Keratinocyte (primary cell): ENCODE measurements at regions not wholly inside any gene's neighbourhood (a gene's known extent, or its start where the extent isn't known, plus 50 kb on each side); places are given as distances from the start of the nearest gene placed in this dataset.

ENCODE experiments used
- DNase-seq: peaks from one replicate; pipeline ENCODE4 v3.0.0-alpha.2; 2011; ENCODE audit warnings: low read depth, missing footprints, low spot score
- FAIRE-seq: peaks from 2 replicates; lab custom pipeline; 2011; peaks lifted over from hg19 to GRCh38; lab: Jason Lieb, UNC
- H2AFZ ChIP-seq: 2 replicates; pipeline ENCODE4 v1.6.0; 2012; ENCODE audit warnings: low read length, control low read depth, inconsistent platforms; ENCODE audit not compliant: control insufficient read depth
- H3K27ac ChIP-seq: 2 replicates; pipeline ENCODE4 v1.5.1; 2011; ENCODE audit warnings: low read length; ENCODE audit not compliant: control insufficient read depth, insufficient read depth
- H3K27me3 ChIP-seq: 3 replicates; pipeline ENCODE4 v1.6.0; 2011; ENCODE audit warnings: low read length; ENCODE audit not compliant: control insufficient read depth, insufficient read depth; ENCODE audit errors: extremely low read depth
- H3K36me3 ChIP-seq, 2 experiments: 2 replicates in 1 of 2; 3 replicates in 1 of 2; pipeline ENCODE4 v1.5.1; 2011; ENCODE audit warnings: low read length in 2 of 2, mild to moderate bottlenecking in 1 of 2; ENCODE audit not compliant: control insufficient read depth in 2 of 2, insufficient read depth in 2 of 2; ENCODE audit errors: extremely low read depth in 1 of 2
- H3K4me1 ChIP-seq: 3 replicates; pipeline ENCODE4 v1.5.1; 2011; ENCODE audit warnings: low read length; ENCODE audit not compliant: control insufficient read depth, insufficient read depth; ENCODE audit errors: extremely low read depth
- H3K4me2 ChIP-seq: 3 replicates; pipeline ENCODE4 v1.6.0; 2011; ENCODE audit warnings: low read depth, low read length; ENCODE audit not compliant: control insufficient read depth, insufficient read depth; ENCODE audit errors: extremely low read depth
- H3K4me3 ChIP-seq, 3 experiments: fragments of 200-600 bp in 1 of 3; sonication (generic) in 1 of 3; 2 replicates in 2 of 3; 3 replicates in 1 of 3; pipeline ENCODE4 v1.5.1; 2011 to 2016; ENCODE audit warnings: low read length in 3 of 3, mild to moderate bottlenecking in 3 of 3, control low read depth in 2 of 3, inconsistent platforms in 1 of 3, low read depth in 1 of 3, mixed read lengths in 1 of 3, mixed run types in 1 of 3, moderate library complexity in 1 of 3; ENCODE audit not compliant: control insufficient read depth in 2 of 3, insufficient read depth in 2 of 3; ENCODE audit errors: extremely low read depth in 1 of 3
- H3K79me2 ChIP-seq: 2 replicates; pipeline ENCODE4 v1.6.0; 2012; ENCODE audit warnings: low read length; ENCODE audit not compliant: control insufficient read depth, insufficient read depth
- H3K9ac ChIP-seq: 3 replicates; pipeline ENCODE4 v1.6.0; 2011; ENCODE audit warnings: low read length; ENCODE audit not compliant: control insufficient read depth, insufficient read depth; ENCODE audit errors: extremely low read depth
- H3K9me1 ChIP-seq: 3 replicates; pipeline ENCODE4 v1.6.0; 2011; ENCODE audit warnings: low read length; ENCODE audit not compliant: control insufficient read depth, insufficient read depth; ENCODE audit errors: extremely low read depth
- H3K9me3 ChIP-seq: 2 replicates; pipeline ENCODE4 v1.5.1; 2012; ENCODE audit warnings: low read depth, low read length; ENCODE audit not compliant: control insufficient read depth
- H4K20me1 ChIP-seq: 3 replicates; pipeline ENCODE4 v1.6.0; 2011; ENCODE audit warnings: low read length; ENCODE audit not compliant: control insufficient read depth, insufficient read depth; ENCODE audit errors: extremely low read depth
- EZH2 ChIP-seq: IDR thresholded peaks from one replicate; pipeline ENCODE4 v1.6.1; 2012; ENCODE audit warnings: inconsistent platforms, mild to moderate bottlenecking, low read length, moderate library complexity
- dilution Hi-C: fragments of 300-500 bp; cut with MboI; formaldehyde crosslinking; loops from one replicate; pipeline ENCODE4 v1.7.0; 2020; ENCODE audit warnings: low sequenced_read_pairs; ENCODE audit not compliant: extremely low pct_ligation_motif_present
- TF ChIP-seq, protein P1 (sequence below), 3 experiments: IDR thresholded peaks in 1 of 3; conservative IDR thresholded peaks in 1 of 3; optimal IDR thresholded peaks in 1 of 3; 2 replicates in 2 of 3; 3 replicates in 1 of 3; pipeline versions ENCODE3 to v1.5.1; 2011; ENCODE audit warnings: low read length in 3 of 3, mild to moderate bottlenecking in 3 of 3, moderate library complexity in 2 of 3, control low read depth in 1 of 3, inconsistent platforms in 1 of 3; ENCODE audit not compliant: insufficient read depth in 2 of 3; ENCODE audit errors: extremely low read depth in 1 of 3

DNA sequence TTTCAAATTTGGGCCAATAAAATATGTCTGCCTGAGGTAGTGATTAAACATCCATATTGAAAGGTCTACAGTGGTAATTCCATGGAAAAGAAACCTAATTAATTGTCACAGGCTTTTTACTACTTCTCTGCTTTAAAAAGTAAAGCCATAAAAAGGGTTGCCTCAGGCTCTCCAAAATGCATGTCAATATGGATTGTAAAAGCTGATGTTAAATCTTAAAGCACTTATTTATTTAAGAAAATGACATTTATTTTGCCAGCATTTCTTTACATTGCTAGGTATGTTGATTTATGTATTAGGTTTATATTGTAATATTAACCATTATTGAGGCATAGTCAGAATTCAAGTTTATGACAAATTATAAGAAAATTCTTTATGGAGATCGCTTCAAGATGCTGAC lies 133.2 kb downstream of the OPN5 start:
- Histone ChIP-seq H3K4me1 (no peaks in the 10 kb centered on the region), H3K9ac (no peak overlapping the region), H3K27me3 (no peaks in the 10 kb centered on the region), H3K36me3 (no peaks in the 10 kb centered on the region), H3K9me1 (no peaks in the 10 kb centered on the region), H3K27ac (no peak overlapping the region), H3K9me3 (no peaks in the 10 kb centered on the region), H3K4me2 (no peak overlapping the region), H3K4me3 (no peak overlapping the region), H4K20me1 (no peaks in the 10 kb centered on the region), H2AFZ (no peak overlapping the region), H3K79me2 (no peaks in the 10 kb centered on the region)
- FAIRE-seq (no peak), DNase-seq (no peak)
- no peak for TF ChIP-seq EZH2
- dilution Hi-C loops, result no loop called here

DNA sequence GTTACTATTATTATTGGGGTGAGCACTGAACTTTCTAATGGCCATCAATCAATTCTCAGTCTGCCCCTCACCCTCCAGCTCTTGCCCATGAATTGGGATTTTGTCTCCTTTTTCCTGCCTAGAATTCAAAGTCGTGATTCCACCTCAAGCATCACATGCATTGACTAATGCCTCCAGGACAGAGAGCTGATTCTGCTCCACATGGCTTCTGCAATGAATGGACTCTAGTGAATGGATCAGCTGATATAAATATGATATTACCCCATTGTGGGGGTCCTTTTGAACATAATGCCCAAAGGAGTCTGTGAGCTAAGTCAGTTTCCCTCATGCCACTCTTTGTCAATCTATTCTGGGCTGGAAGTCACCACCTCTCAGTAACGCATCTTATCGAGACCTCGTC lies 126.4 kb downstream of the OPN5 start:
- no peak overlapping the region for H2AFZ ChIP-seq
- no peaks in the 10 kb centered on the region for H3K79me2 ChIP-seq
- H3K9me1 ChIP-seq, result no peaks in the 10 kb centered on the region
- H3K4me3 ChIP-seq, result no peak overlapping the region
- H3K27me3 ChIP-seq, result no peaks in the 10 kb centered on the region
- H3K27ac ChIP-seq, result no peak overlapping the region
- no peaks in the 10 kb centered on the region for H3K9me3 ChIP-seq
- H4K20me1 ChIP-seq, result no peaks in the 10 kb centered on the region
- H3K9ac ChIP-seq, result no peak overlapping the region
- no peak overlapping the region for H3K4me2 ChIP-seq
- H3K4me1 ChIP-seq, result no peaks in the 10 kb centered on the region
- TF ChIP-seq EZH2, result no peak
- TF ChIP-seq, protein P1, sequence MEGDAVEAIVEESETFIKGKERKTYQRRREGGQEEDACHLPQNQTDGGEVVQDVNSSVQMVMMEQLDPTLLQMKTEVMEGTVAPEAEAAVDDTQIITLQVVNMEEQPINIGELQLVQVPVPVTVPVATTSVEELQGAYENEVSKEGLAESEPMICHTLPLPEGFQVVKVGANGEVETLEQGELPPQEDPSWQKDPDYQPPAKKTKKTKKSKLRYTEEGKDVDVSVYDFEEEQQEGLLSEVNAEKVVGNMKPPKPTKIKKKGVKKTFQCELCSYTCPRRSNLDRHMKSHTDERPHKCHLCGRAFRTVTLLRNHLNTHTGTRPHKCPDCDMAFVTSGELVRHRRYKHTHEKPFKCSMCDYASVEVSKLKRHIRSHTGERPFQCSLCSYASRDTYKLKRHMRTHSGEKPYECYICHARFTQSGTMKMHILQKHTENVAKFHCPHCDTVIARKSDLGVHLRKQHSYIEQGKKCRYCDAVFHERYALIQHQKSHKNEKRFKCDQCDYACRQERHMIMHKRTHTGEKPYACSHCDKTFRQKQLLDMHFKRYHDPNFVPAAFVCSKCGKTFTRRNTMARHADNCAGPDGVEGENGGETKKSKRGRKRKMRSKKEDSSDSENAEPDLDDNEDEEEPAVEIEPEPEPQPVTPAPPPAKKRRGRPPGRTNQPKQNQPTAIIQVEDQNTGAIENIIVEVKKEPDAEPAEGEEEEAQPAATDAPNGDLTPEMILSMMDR (optimal IDR thresholded peaks at IDR 0.05 in 1 of 3, IDR thresholded peaks at IDR 0.05 in 1 of 3, conservative IDR thresholded peaks at IDR 0.05 in 1 of 3; ENCODE audit: extremely low read depth in 1 of 3, insufficient read depth in 2 of 3, low read length in 3 of 3), result no peak
- no peaks in the 10 kb centered on the region for H3K36me3 ChIP-seq
- DNase-seq (no peak), FAIRE-seq (no peak)
- dilution Hi-C loops, result no loop called here

DNA sequence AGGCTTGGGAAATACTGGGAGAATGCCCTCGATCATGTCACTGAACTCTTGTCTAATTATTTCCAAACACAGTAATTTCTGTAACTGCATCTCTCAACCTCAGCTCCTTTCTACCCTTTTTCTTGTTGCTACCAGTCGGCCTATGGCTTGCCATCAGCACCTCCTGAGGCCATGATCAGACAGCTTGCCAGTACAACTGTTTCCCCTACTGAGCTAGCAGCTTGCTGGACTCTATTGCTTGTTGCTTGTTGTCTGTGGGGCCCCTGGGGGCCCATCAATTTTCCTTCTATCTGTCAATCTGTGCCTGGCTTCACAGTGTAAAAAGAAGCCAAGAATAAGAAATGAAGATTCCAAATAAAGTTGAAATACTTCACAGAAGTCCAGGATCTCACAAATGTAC lies 123.9 kb downstream of the OPN5 start:
- FAIRE-seq, result no peak
- H3K27me3 ChIP-seq, result no peaks in the 10 kb centered on the region

More for the DNA sequence above, 123.9 kb downstream of the OPN5 start:
- H2AFZ ChIP-seq, result no peak overlapping the region
- H3K9me1 ChIP-seq, result no peaks in the 10 kb centered on the region
- no peak for DNase-seq
- H3K4me1 ChIP-seq, result no peaks in the 10 kb centered on the region
- H3K36me3 ChIP-seq, result no peaks in the 10 kb centered on the region
- H3K27ac ChIP-seq, result no peak overlapping the region
- dilution Hi-C loops, result no loop called here
- H3K9me3 ChIP-seq, result no peaks in the 10 kb centered on the region
- H3K4me3 ChIP-seq, result no peak overlapping the region
- H3K79me2 ChIP-seq, result no peaks in the 10 kb centered on the region
- TF ChIP-seq, protein P1 (optimal IDR thresholded peaks at IDR 0.05 in 1 of 3, IDR thresholded peaks at IDR 0.05 in 1 of 3, conservative IDR thresholded peaks at IDR 0.05 in 1 of 3; ENCODE audit: extremely low read depth in 1 of 3, insufficient read depth in 2 of 3, low read length in 3 of 3), result no peak
- TF ChIP-seq EZH2, result no peak
- no peak overlapping the region for H3K4me2 ChIP-seq
- no peak overlapping the region for H3K9ac ChIP-seq
- no peaks in the 10 kb centered on the region for H4K20me1 ChIP-seq
